H9 (cell line): ENCODE measurements at regions not wholly inside any gene's neighbourhood (a gene's known extent, or its start where the extent isn't known, plus 50 kb on each side); places are given as distances from the start of the nearest gene placed in this dataset.

Experiments used
- DNase-seq: peaks from one replicate; pipeline ENCODE4 v3.0.0-alpha.2; 2017
- H2AFZ ChIP-seq: one replicate; pipeline ENCODE4 v1.6.1; 2013; ENCODE audit warnings: mild to moderate bottlenecking, low read length, control low read depth, moderate library complexity
- H2AK5ac ChIP-seq: 2 replicates; pipeline ENCODE4 v1.6.1; 2013; ENCODE audit warnings: low read length, control low read depth, mixed read lengths; ENCODE audit not compliant: insufficient read length
- H2BK120ac ChIP-seq: one replicate; pipeline ENCODE4 v1.6.1; 2013; ENCODE audit warnings: low read depth, mild to moderate bottlenecking, low read length, control low read depth, inconsistent platforms; ENCODE audit not compliant: poor library complexity, severe bottlenecking
- H2BK12ac ChIP-seq: 2 replicates; pipeline ENCODE4 v1.6.1; 2013; ENCODE audit warnings: low read length, control low read depth, mixed read lengths, low read depth; ENCODE audit not compliant: insufficient read length
- H2BK15ac ChIP-seq: 2 replicates; pipeline ENCODE4 v1.6.1; 2013; ENCODE audit warnings: low read depth, low read length, control low read depth
- H2BK20ac ChIP-seq: one replicate; pipeline ENCODE4 v1.6.1; 2013; ENCODE audit warnings: low read depth, mild to moderate bottlenecking, low read length, control low read depth, inconsistent platforms; ENCODE audit not compliant: poor library complexity, severe bottlenecking
- H2BK5ac ChIP-seq: 2 replicates; pipeline ENCODE4 v1.6.1; 2013; ENCODE audit warnings: low read length, control low read depth, mixed read lengths; ENCODE audit not compliant: insufficient read length
- H3K14ac ChIP-seq: 2 replicates; pipeline ENCODE4 v1.6.1; 2013; ENCODE audit warnings: low read length, control low read depth; ENCODE audit not compliant: insufficient read depth
- H3K18ac ChIP-seq: 2 replicates; pipeline ENCODE4 v1.6.1; 2013; ENCODE audit warnings: low read depth, mild to moderate bottlenecking, mixed read lengths, low read length, control low read depth; ENCODE audit not compliant: insufficient read length
- H3K23ac ChIP-seq: 2 replicates; pipeline ENCODE4 v1.6.1; 2013; ENCODE audit warnings: low read length, control low read depth, mixed read lengths, low read depth; ENCODE audit not compliant: insufficient read length
- H3K23me2 ChIP-seq: 2 replicates; pipeline ENCODE4 v1.6.1; 2013; ENCODE audit warnings: low read depth, mild to moderate bottlenecking, mixed read lengths, low read length, control low read depth; ENCODE audit not compliant: insufficient read length, poor library complexity, severe bottlenecking
- H3K27ac ChIP-seq: 2 replicates; pipeline ENCODE4 v1.5.1; 2013; ENCODE audit warnings: low read length, control low read depth, mixed read lengths, low read depth; ENCODE audit not compliant: insufficient read length
- H3K27me3 ChIP-seq: 2 replicates; pipeline ENCODE4 v1.6.1; 2013; ENCODE audit warnings: low read length, control low read depth, inconsistent platforms; ENCODE audit not compliant: insufficient read depth
- H3K4ac ChIP-seq: 2 replicates; pipeline ENCODE4 v1.6.1; 2013; ENCODE audit warnings: low read depth, mild to moderate bottlenecking, control low read depth, inconsistent platforms, low read length, moderate library complexity
- H3K4me1 ChIP-seq: 2 replicates; pipeline ENCODE4 v1.6.1; 2013; ENCODE audit warnings: low read length, control low read depth, inconsistent platforms; ENCODE audit not compliant: insufficient read depth
- H3K4me2 ChIP-seq: 2 replicates; pipeline ENCODE4 v1.6.1; 2013; ENCODE audit warnings: low read length, control low read depth, mixed read lengths; ENCODE audit not compliant: insufficient read length, insufficient read depth
- H3K56ac ChIP-seq: 2 replicates; pipeline ENCODE4 v1.6.1; 2013; ENCODE audit warnings: low read depth, mild to moderate bottlenecking, mixed read lengths, low read length, control low read depth; ENCODE audit not compliant: insufficient read length
- H3K79me1 ChIP-seq: 2 replicates; pipeline ENCODE4 v1.6.1; 2013; ENCODE audit warnings: low read depth, mild to moderate bottlenecking, moderate library complexity, low read length, control low read depth, inconsistent platforms; ENCODE audit not compliant: insufficient read depth, poor library complexity, severe bottlenecking
- H3K79me2 ChIP-seq: 2 replicates; pipeline ENCODE4 v1.6.1; 2013; ENCODE audit warnings: low read length, control low read depth, inconsistent platforms; ENCODE audit not compliant: insufficient read depth
- H3K9ac ChIP-seq: 2 replicates; pipeline ENCODE4 v1.6.1; 2013; ENCODE audit warnings: low read length, control low read depth, mixed read lengths; ENCODE audit not compliant: insufficient read length; ENCODE audit errors: extremely low read depth
- H3K9me3 ChIP-seq: one replicate; pipeline ENCODE4 v1.6.1; 2013; ENCODE audit warnings: low read depth, low read length, inconsistent platforms; ENCODE audit not compliant: control insufficient read depth
- H3T11ph ChIP-seq: one replicate; pipeline ENCODE4 v1.6.1; 2013; ENCODE audit warnings: mild to moderate bottlenecking, low read length, control low read depth, inconsistent platforms
- H4K20me1 ChIP-seq: one replicate; pipeline ENCODE4 v1.6.1; 2013; ENCODE audit not compliant: control insufficient read depth, insufficient read length, insufficient read depth
- H4K5ac ChIP-seq: 2 replicates; pipeline ENCODE4 v1.6.1; 2013; ENCODE audit warnings: low read depth, mild to moderate bottlenecking, mixed read lengths, low read length, control low read depth; ENCODE audit not compliant: insufficient read length
- H4K8ac ChIP-seq: replicated peaks from 2 replicates; pipeline ENCODE4 v1.6.1; 2013; ENCODE audit warnings: low read length, control low read depth, mixed read lengths, low read depth; ENCODE audit not compliant: insufficient read length
- H4K91ac ChIP-seq: 2 replicates; pipeline ENCODE4 v1.6.1; 2013; ENCODE audit warnings: low read depth, mild to moderate bottlenecking, moderate library complexity, mixed read lengths, low read length, control low read depth; ENCODE audit not compliant: insufficient read length
- H3K27ac Mint-ChIP-seq, 3 experiments: 2 replicates in 2 of 3; 3 replicates in 1 of 3; pipeline ENCODE4 v1.8.0; 2020 to 2021; ENCODE audit warnings: mixed read lengths in 3 of 3, mild to moderate bottlenecking in 1 of 3, moderate library complexity in 1 of 3
- H3K27me3 Mint-ChIP-seq: 2 replicates; pipeline ENCODE4 v1.8.0; 2021; ENCODE audit warnings: low read depth, mild to moderate bottlenecking, moderate library complexity, mixed read lengths
- H3K36me3 Mint-ChIP-seq, 3 experiments: 2 replicates in 2 of 3; 3 replicates in 1 of 3; pipeline ENCODE4 v1.8.0; 2020 to 2021; ENCODE audit warnings: low read depth in 3 of 3, mixed read lengths in 3 of 3; ENCODE audit not compliant: insufficient read depth in 1 of 3
- H3K4me1 Mint-ChIP-seq, 2 experiments: 2 replicates each; pipeline ENCODE4 v1.8.0; 2020; ENCODE audit warnings: mixed read lengths in 2 of 2
- H3K4me3 Mint-ChIP-seq, 2 experiments: 2 replicates in 1 of 2; 3 replicates in 1 of 2; pipeline ENCODE4 v1.8.0; 2020 to 2021; ENCODE audit warnings: mild to moderate bottlenecking in 2 of 2, mixed read lengths in 2 of 2, moderate library complexity in 1 of 2
- H3K9me3 Mint-ChIP-seq, 2 experiments: 2 replicates in 1 of 2; 3 replicates in 1 of 2; pipeline ENCODE4 v1.8.0; 2020; ENCODE audit warnings: mild to moderate bottlenecking in 2 of 2, mixed read lengths in 2 of 2, moderate library complexity in 1 of 2
- CTCF ChIP-seq: fragments of 200-600 bp; sonication (generic); conservative IDR thresholded peaks from 3 replicates; pipeline ENCODE4 v1.8.0; 2021; ENCODE audit warnings: antibody characterized with exemption, mild to moderate bottlenecking
- WGBS: extraction: QIAGEN DNeasy Blood & Tissue Kit; methylation state at CpG from one replicate; pipeline ENCODE4 v1.1.7; 2013; ENCODE audit warnings: missing lambda C conversion rate, low lambda C conversion rate, mixed read lengths; ENCODE audit not compliant: insufficient read length; ENCODE audit errors: extremely low coverage; 5-methylcytosine and 5-hydroxymethylcytosine counted together

GRCh38 chr2:375270-375955 lies 87.5 kb upstream of the ALKAL2 start:
- Histone ChIP-seq H4K91ac (no peak overlapping the region), H3K27ac (no peak overlapping the region), H3K14ac (no peak overlapping the region), H3K9me3 (no peaks in the 10 kb centered on the region), H2AK5ac (no peak overlapping the region), H3K18ac (no peak overlapping the region), H4K5ac (no peak overlapping the region), H2BK120ac (no peak overlapping the region), H4K8ac (no peak overlapping the region), H3K79me2 (no peaks in the 10 kb centered on the region), H2BK5ac (no peak overlapping the region), H3K23me2 (peaks cover 2% of the 10 kb centered on the region), H2AFZ (no peak overlapping the region), H3K79me1 (no peaks in the 10 kb centered on the region), H2BK15ac (no peak overlapping the region), H3K4me2 (no peak overlapping the region), H3T11ph (no peak overlapping the region), H3K9ac (no peak overlapping the region), H2BK20ac (no peak overlapping the region), H3K56ac (no peak overlapping the region), H3K27me3 (no peaks in the 10 kb centered on the region), H2BK12ac (no peak overlapping the region), H3K4me1 (no peaks in the 10 kb centered on the region), H3K23ac (no peak overlapping the region), H3K4ac (no peak overlapping the region), H4K20me1 (no peaks in the 10 kb centered on the region)
- Mint-ChIP-seq H3K4me3 (no peak overlapping the region), H3K36me3 (peaks cover 0 to 5% (median 5%) of the 10 kb centered on the region in 3 experiments; a peak in 3 of 7 replicates), H3K9me3 (peaks cover 10 to 21% of the 10 kb centered on the region in 2 experiments), H3K4me1 (no peaks in the 10 kb centered on the region), H3K27ac (no peak overlapping the region), H3K27me3 (peaks cover 4% of the 10 kb centered on the region)
- DNase-seq = no peak
- WGBS = no CpG with 5 or more reads among the region's 9 CpGs
- no peak for TF ChIP-seq CTCF
